ENCODE measurements at regions not wholly inside any gene's neighbourhood (a gene's known extent, or its start where the extent isn't known, plus 50 kb on each side); places are given as distances from the start of the nearest gene placed in this dataset.
"Not testable (repeated sequence)": the region's sequence is repeated elsewhere in the genome, so short reads cannot be mapped to it uniquely, and the experiment has no call there.

GRCh38 chr6:14995966-14996602 is 249.8 kb upstream of the JARID2 start:
- DNase-seq: no peak
- intact Hi-C loops (cut with DNase I): no loop called here

DNA sequence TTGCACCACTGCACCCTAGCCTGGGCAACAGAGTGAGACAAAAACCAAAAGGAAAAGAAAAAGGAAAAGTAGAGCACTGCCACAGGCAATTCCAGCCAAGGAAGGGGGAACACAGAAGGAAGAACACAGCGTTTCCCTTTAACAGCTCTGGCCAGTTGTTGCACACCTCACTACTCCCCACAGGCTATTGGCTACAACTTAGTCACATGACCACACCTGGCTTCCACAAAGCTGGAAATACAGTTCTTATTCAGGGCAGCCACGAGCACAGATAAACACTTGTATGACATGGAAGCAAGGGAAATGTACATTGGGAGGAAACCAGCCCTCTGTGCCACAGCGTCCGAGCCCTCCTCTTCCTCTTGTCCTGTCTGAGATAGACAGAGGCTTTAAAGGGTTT is 249.0 kb upstream of the JARID2 start:
- intact Hi-C loops (cut with DNase I): no loop called here
- no peak for DNase-seq

DNA sequence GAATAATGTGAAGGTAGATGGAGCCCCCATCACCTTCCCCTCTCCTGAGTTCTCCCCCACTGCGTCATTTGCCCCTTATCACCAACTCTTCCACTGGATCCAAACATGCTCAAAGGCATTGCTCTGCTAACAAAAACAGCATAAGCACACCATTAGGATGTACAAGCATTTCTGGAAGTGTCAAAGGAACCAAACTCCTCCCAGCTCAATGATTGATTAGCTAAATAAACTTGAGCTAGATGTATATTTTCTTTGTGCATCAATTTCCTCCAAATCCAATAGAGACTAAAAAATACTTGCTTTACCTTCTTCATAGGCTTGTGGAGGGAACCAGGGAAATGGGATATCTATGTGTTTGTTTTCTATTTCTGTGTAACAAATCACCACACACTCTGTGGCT is 248.4 kb upstream of the JARID2 start:
- DNase-seq: no peak
- intact Hi-C loops (cut with DNase I): no loop called here

- intact Hi-C loops (cut with DNase I): no loop called here
- no peak for DNase-seq
These were observed 246.8 kb upstream of the JARID2 start for GRCh38 chr6:14999106-14999505.

DNA sequence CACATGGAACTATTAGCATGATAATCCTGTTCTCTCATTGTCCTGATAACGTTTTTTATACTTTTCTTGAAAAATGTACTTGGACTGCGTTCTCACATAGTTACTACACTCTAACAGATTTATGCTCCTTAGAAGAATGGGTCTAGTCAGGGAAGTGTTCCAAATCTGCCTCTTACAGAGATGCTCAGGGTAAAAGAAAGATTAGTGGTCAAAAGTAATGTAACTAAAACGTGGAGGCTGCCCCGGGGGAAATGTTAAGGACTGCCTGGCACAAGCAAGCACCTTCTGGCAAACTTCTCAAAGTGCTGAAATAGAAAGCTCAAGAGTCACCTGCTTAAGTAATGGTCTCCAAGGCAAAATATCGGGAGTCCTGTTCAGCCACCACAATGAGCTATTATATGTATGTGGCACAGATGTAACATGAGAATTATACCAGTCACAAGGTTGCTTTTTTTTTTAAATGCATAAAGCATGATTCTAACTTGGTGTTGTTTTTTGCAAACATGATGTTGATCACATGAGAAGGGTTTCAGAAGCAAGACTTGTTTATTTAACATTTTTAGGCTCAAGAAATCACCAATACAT is 244.5 kb upstream of the JARID2 start:
- intact Hi-C loops (cut with DNase I): no loop called here
- DNase-seq: no peak

GRCh38 chr6:15008269-15008668 is 237.6 kb upstream of the JARID2 start:
- intact Hi-C loops (cut with DNase I): no loop called here
- DNase-seq: no peak

DNA sequence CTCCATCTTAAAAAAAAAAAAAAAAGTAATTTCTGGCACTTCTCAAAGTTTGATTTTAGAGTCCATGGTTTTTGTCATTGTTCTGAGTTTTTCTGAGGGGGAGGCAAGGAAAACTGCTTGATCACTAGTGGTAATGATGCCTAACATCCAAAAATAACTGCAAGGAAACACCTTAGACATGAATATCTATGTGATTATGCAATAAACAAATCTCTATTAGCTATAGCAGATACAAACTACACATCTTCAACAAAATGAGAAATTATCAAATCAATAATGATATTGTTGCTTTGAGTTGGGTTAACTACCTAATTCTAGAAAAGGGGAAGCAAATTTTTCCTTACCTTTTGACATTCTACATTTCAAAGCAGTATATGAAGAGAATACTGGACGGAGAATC is 230.9 kb upstream of the JARID2 start:
- intact Hi-C loops (cut with DNase I): no loop called here
- DNase-seq: no peak

DNA sequence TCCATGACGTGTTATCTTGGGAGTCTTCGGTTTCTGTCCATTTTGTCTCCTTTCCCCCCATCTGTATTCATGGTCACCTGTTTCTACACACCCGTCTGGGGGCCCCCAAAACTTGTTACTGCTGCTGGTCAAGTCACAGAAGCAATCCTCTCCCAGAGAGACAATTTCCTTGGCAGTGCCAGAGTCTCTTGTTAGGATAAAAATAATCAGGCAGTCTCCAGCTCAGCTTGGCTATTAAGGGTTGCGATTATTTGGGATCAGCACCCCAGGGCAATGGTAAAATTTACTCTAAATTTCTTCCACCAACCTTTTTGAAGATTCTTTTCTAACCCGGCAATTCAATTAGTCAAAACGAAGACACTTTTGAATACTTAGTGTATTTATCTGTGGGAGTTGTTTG is 229.1 kb upstream of the JARID2 start:
- DNase-seq: no peak

DNA sequence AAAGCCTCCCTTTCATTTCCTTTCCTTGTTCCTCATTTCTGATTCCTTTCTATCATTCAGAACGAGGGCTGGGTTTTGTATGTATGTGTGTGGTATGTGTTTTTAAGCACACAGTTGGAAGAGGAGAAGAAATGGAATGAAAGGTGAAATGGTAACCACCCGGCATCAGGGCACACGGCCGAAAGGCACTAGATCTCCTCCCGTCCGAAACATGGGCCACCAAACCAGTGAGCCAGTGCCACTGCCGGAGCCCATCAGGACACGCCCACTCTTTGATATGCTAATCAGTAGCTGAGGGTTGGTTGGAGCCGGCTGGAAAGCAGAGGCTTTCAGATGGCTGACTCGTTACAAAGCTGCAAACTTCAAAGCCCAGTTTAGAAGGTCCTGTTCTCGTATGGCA is 228.6 kb upstream of the JARID2 start:
- intact Hi-C loops (cut with DNase I): no loop called here
- peak in 18 of 42 donors; percentile 2 to 59 (median 20) for DNase-seq

More for the DNA sequence above, 229.1 kb upstream of the JARID2 start:
- intact Hi-C loops (cut with DNase I): no loop called here

DNA sequence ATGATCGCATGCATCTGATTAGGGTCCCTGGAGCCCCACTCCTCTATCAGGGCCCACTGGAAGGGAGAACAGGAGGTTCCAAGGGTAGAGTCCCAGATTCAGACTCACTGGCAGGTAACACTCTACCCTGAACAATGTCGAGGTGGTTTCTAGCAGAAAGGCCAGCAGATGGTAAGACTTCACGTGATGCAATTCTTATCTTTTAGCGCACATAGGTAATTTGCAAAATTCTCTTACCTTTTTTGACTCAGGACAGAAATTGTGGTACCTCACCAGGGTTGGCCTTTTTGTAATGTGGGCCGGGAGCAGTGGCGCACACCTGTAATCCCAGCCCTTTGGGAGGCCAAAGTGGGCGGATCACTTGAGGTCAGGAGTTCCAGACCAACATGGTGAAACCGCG is 228.1 kb upstream of the JARID2 start:
- intact Hi-C loops (cut with DNase I): no loop called here
- no peak for DNase-seq

DNA sequence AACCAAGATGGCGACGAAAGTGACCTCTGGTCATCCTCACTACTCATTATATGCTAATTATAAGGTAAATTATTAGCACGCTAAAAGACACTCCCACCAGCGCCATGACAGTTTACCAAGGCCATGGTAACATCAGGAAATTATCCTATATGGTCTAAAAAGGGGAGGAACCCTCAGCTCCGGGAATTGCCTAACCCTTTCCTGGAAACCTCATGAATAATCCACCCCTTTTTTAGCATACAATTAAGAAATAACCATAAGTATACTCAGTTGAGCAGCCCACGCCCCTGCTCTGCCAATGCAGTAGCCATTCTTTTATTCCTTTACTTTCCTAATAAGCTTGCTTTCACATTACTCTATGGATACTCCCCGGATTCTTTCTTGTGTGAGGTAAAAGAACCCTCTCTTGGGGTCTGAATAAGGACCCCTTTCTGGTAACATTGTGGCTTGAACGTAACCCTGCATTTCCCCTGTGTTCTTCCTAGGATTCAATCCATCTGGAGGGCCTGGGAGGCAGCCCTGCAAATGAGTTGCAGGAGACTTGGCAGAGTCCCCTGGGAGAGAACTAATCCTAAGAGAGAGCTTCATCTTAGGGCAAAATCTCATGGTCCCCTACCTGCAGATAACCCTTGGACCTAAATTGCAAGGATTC is 225.6 kb upstream of the JARID2 start:
- intact Hi-C loops (cut with DNase I): no loop called here

DNA sequence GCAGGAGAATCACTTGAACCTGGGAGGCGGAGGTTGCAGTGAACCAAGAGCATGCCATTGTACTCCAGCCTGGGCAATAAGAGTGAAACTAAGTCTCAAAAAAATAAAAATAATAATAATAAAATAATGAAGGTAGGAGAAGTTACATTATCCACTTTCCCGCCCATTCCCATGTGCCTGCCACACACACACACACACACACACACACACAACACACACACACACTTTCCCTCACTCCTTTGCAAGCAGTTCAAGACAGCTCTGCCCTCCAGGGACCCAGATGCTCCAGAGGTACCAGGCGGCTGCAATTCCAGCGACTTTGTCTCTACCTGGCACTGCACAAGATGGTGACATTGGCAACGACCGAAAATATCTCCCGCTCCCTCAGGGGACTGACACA is 224.8 kb upstream of the JARID2 start:
- DNase-seq: no peak
- intact Hi-C loops (cut with DNase I): no loop called here

More for the DNA sequence above, 225.6 kb upstream of the JARID2 start:
- DNase-seq: no peak

- intact Hi-C loops (cut with DNase I); DNase-seq: not testable (repeated sequence)
These were observed 222.9 kb upstream of the JARID2 start for GRCh38 chr6:15023018-15023417.

GRCh38 chr6:15023448-15023847 is 222.4 kb upstream of the JARID2 start:
- intact Hi-C loops (cut with DNase I): no loop called here
- DNase-seq: no peak

GRCh38 chr6:15025446-15025845 is 220.4 kb upstream of the JARID2 start:
- no peak for DNase-seq
- intact Hi-C loops (cut with DNase I): no loop called here

GRCh38 chr6:15026832-15027231 is 219.0 kb upstream of the JARID2 start:
- no peak for DNase-seq
- intact Hi-C loops (cut with DNase I): loop anchor here (2.0 kb wide), 1 partner anchor 14 kb away; no protein-coding TSS in a partner anchor

DNA sequence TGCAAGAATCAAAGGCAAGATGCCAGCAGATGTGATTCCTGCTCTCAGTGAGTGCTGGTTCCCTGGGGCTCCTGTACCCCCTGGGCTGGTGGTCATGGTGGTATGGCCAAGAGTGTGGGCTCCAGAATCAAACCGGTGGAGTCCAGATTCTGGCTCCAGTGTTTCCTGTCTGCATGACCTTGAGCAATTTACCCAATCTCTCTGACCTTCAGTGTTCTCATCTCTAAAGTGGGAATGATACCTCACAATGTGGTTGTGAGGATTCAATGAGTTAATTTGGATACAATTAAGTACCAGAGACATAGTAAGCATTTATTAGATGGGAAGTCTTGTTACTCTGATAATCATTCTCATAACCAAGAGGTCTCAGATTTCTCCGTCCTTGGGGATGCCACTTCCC is 218.4 kb upstream of the JARID2 start:
- no peak for DNase-seq
- intact Hi-C loops (cut with DNase I): loop anchor here (2.0 kb wide), 1 partner anchor 15 kb away; no protein-coding TSS in a partner anchor

- peak in 2 of 42 donors; percentile 6 to 39 for DNase-seq
- intact Hi-C loops (cut with DNase I): no loop called here
These were observed 213.9 kb upstream of the JARID2 start for GRCh38 chr6:15032015-15032414.

DNA sequence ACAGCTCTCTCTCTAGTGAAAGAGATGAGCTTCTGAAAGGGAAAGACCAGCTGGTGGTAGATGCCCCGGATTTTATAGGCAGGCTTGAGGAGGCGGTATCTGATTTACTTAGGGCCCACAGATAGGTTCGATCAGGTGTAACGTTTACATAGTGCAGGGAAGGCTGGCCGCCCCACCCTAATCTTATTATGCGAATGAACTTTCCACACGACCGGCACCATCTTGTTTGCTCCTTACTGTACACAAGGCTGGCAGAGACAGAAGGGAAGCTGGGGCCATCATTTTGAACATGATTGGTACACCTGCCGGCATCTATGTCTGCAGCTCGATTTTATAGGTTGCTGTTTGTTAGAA is 212.0 kb upstream of the JARID2 start:
- DNase-seq: no peak
- intact Hi-C loops (cut with DNase I): no loop called here

- intact Hi-C loops (cut with DNase I): no loop called here
- peak in 40 of 42 donors; percentile 4 to 80 (median 46) for DNase-seq
These were observed 209.1 kb upstream of the JARID2 start for GRCh38 chr6:15036690-15037245.

All from head of caudate nucleus (tissue), 42 donors.